Peyer's patch (tissue), 4 donors: ENCODE measurements at regions not wholly inside any gene's neighbourhood (a gene's known extent, or its start where the extent isn't known, plus 50 kb on each side); places are given as distances from the start of the nearest gene placed in this dataset.

ENCODE experiments used
- CTCF ChIP-seq, 6 experiments: fragments of 450-650 bp in 4 of 6; fragments of 200-600 bp in 2 of 6; sonication (generic) in 1 of 6; IDR thresholded peaks; one replicate each; pipeline ENCODE4 v1.5.1; 2017 to 2019; ENCODE audit warnings: antibody characterized with exemption in 6 of 6, mild to moderate bottlenecking in 3 of 6, moderate library complexity in 1 of 6
- POLR2A ChIP-seq, 2 donors: fragments of 450-650 bp; IDR thresholded peaks; one replicate each; pipeline ENCODE4 v1.5.1; 2017; ENCODE audit warnings: antibody characterized with exemption in 2 of 2, mild to moderate bottlenecking in 2 of 2, moderate library complexity in 2 of 2

GRCh38 chr1:65092691-65093090 lies 55.3 kb upstream of the AK4 start:
- no peak for TF ChIP-seq CTCF (IDR thresholded peaks at IDR 0.05)
- TF ChIP-seq POLR2A (IDR thresholded peaks at IDR 0.05) = no peak
